Ascending aorta (tissue), 2 donors: ENCODE measurements at regions not wholly inside any gene's neighbourhood (a gene's known extent, or its start where the extent isn't known, plus 50 kb on each side); places are given as distances from the start of the nearest gene placed in this dataset.
"Not testable (repeated sequence)": the region's sequence is repeated elsewhere in the genome, so short reads cannot be mapped to it uniquely, and the experiment has no call there.

Experiments
- DNase-seq, 2 donors: peaks; one replicate each; pipeline ENCODE4 v3.0.0-alpha.2; 2019; ENCODE audit warnings: low spot score in 2 of 2
- H3K27ac ChIP-seq, 2 donors: fragments of 200-600 bp; sonication (generic); one replicate each; pipeline ENCODE4 v1.5.1; 2016 to 2017; ENCODE audit warnings: mild to moderate bottlenecking in 1 of 2
- H3K27me3 ChIP-seq: fragments of 200-600 bp; sonication (generic); one replicate; pipeline ENCODE4 v1.5.1; 2017
- H3K36me3 ChIP-seq, 2 donors: fragments of 200-600 bp; sonication (generic); one replicate each; pipeline ENCODE4 v1.5.1; 2016
- H3K4me1 ChIP-seq, 2 donors: fragments of 200-600 bp; sonication (generic); one replicate each; pipeline ENCODE4 v1.5.1; 2016 to 2017; ENCODE audit warnings: mild to moderate bottlenecking in 1 of 2
- H3K4me3 ChIP-seq, 2 donors: fragments of 200-600 bp; sonication (generic); one replicate each; pipeline ENCODE4 v1.5.1; 2016 to 2017; ENCODE audit warnings: mild to moderate bottlenecking in 1 of 2
- H3K9me3 ChIP-seq, 2 donors: fragments of 200-600 bp; sonication (generic); one replicate each; pipeline ENCODE4 v1.5.1; 2016
- CTCF ChIP-seq, 3 experiments: fragments of 200-600 bp in 2 of 3; fragments of 450-650 bp in 1 of 3; sonication (generic) in 2 of 3; IDR thresholded peaks; one replicate each; pipeline ENCODE4 v1.5.1; 2016 to 2019; ENCODE audit warnings: antibody characterized with exemption in 3 of 3, mild to moderate bottlenecking in 1 of 3, moderate library complexity in 1 of 3
- intact Hi-C: fragments of 100-400 bp; cut with DNase I; formaldehyde crosslinking; loops from one replicate; pipeline ENCODE4 v1.15.1; 2023

GRCh38 chr3:163196815-163197374 is 1700.3 kb downstream of the OTOL1 start:
- no peak overlapping the region for H3K4me3 ChIP-seq
- DNase-seq: no peak
- H3K27ac ChIP-seq: no peak overlapping the region
- no peaks in the 10 kb centered on the region for H3K9me3 ChIP-seq
- H3K36me3 ChIP-seq: no peaks in the 10 kb centered on the region
- TF ChIP-seq CTCF (IDR thresholded peaks at IDR 0.05): no peak
- H3K27me3 ChIP-seq: no peaks in the 10 kb centered on the region
- intact Hi-C loops: no loop called here
- H3K4me1 ChIP-seq: no peaks in the 10 kb centered on the region

- no peak overlapping the region for H3K4me3 ChIP-seq
- H3K4me1 ChIP-seq: no peaks in the 10 kb centered on the region
- no peaks in the 10 kb centered on the region for H3K27me3 ChIP-seq
- no peaks in the 10 kb centered on the region for H3K9me3 ChIP-seq
- no peaks in the 10 kb centered on the region for H3K36me3 ChIP-seq
- DNase-seq: no peak
- intact Hi-C loops: no loop called here
- no peak overlapping the region for H3K27ac ChIP-seq
- no peak for TF ChIP-seq CTCF (IDR thresholded peaks at IDR 0.05)
Measured at GRCh38 chr3:163196245-163196644, 1699.6 kb downstream of the OTOL1 start.

- Histone ChIP-seq H3K36me3 (no peaks in the 10 kb centered on the region), H3K4me1 (no peaks in the 10 kb centered on the region), H3K9me3 (no peaks in the 10 kb centered on the region), H3K4me3 (no peak overlapping the region), H3K27ac (no peak overlapping the region), H3K27me3 (no peaks in the 10 kb centered on the region)
- no peak for TF ChIP-seq CTCF (IDR thresholded peaks at IDR 0.05)
- no peak for DNase-seq
- intact Hi-C loops: no loop called here
Measured at GRCh38 chr3:163185721-163186350, 1689.2 kb downstream of the OTOL1 start.

GRCh38 chr3:163175970-163176369 is 1679.4 kb downstream of the OTOL1 start:
- H3K4me3 ChIP-seq: no peak overlapping the region
- no peaks in the 10 kb centered on the region for H3K4me1 ChIP-seq
- no peak for TF ChIP-seq CTCF (IDR thresholded peaks at IDR 0.05)
- no peaks in the 10 kb centered on the region for H3K27me3 ChIP-seq
- no peaks in the 10 kb centered on the region for H3K36me3 ChIP-seq
- H3K9me3 ChIP-seq: peaks cover 0 to 7% of the 10 kb centered on the region in 2 donors
- intact Hi-C loops: no loop called here
- H3K27ac ChIP-seq: no peak overlapping the region
- no peak for DNase-seq

GRCh38 chr3:163172513-163172912 is 1675.9 kb downstream of the OTOL1 start:
- H3K9me3 ChIP-seq, H3K4me1 ChIP-seq, intact Hi-C loops, DNase-seq, H3K36me3 ChIP-seq, H3K4me3 ChIP-seq, H3K27me3 ChIP-seq, H3K27ac ChIP-seq: not testable (repeated sequence)

- Histone ChIP-seq H3K27ac (no peak overlapping the region), H3K9me3 (no peaks in the 10 kb centered on the region), H3K27me3 (no peaks in the 10 kb centered on the region), H3K4me3 (no peak overlapping the region), H3K36me3 (no peaks in the 10 kb centered on the region), H3K4me1 (no peaks in the 10 kb centered on the region)
- DNase-seq: no peak
- intact Hi-C loops: no loop called here
- no peak for TF ChIP-seq CTCF (IDR thresholded peaks at IDR 0.05)
Measured at GRCh38 chr3:163166197-163166596, 1669.6 kb downstream of the OTOL1 start.
